ENCODE measurements at regions not wholly inside any gene's neighbourhood (a gene's known extent, or its start where the extent isn't known, plus 50 kb on each side); places are given as distances from the start of the nearest gene placed in this dataset.

- TF ChIP-seq EZH2 (IDR thresholded peaks at IDR 0.05; ENCODE audit: low read length, missing control alignments) = no peak
- no peak for TF ChIP-seq CTCF (conservative IDR thresholded peaks at IDR 0.05 in 1 of 2, IDR thresholded peaks at IDR 0.05 in 1 of 2; ENCODE audit: low read depth in 1 of 2, low read length in 2 of 2)
These were observed 137.6 kb upstream of the COL5A1 start for GRCh38 chr9:134504106-134504385.
